Gastrocnemius medialis (tissue), 4 donors: ENCODE measurements at regions not wholly inside any gene's neighbourhood (a gene's known extent, or its start where the extent isn't known, plus 50 kb on each side); places are given as distances from the start of the nearest gene placed in this dataset.

Source experiments
- CTCF ChIP-seq, 5 experiments: fragments of 450-650 bp in 3 of 5; fragments of 200-600 bp in 2 of 5; sonication (generic) in 2 of 5; IDR thresholded peaks in 4 of 5; conservative IDR thresholded peaks in 1 of 5; 1 replicate in 4 of 5; 2 replicates in 1 of 5; pipeline ENCODE4 v1.5.1; 2016 to 2019; ENCODE audit warnings: antibody characterized with exemption in 5 of 5, mild to moderate bottlenecking in 3 of 5, moderate library complexity in 3 of 5
- POLR2A ChIP-seq, 2 donors: fragments of 450-650 bp; IDR thresholded peaks; one replicate each; pipeline ENCODE4 v1.6.1; 2017; ENCODE audit warnings: antibody characterized with exemption in 2 of 2, mild to moderate bottlenecking in 2 of 2, moderate library complexity in 2 of 2

DNA sequence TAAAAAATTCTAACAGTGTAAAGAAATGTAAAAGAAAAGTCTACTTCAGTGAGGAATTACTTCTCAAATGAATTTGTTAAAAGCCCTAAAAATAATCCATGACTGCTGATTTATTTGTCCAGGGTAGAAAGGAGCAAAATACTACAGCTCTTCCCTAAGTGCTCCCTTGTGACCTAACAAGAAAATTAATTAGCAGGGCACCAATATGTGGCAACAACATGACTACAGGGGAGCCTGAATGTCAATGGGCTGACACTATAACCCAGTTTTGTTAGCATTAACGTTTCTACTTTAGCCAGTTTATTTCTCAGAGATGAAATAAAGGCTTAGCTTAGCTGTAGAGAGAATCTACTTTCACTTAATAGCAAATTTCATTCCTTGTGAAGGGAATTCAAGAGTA, 918.9 kb upstream of the EPHA5 start:
- no peak for TF ChIP-seq CTCF (IDR thresholded peaks at IDR 0.05 in 4 of 5, conservative IDR thresholded peaks at IDR 0.05 in 1 of 5)
- no peak for TF ChIP-seq POLR2A (IDR thresholded peaks at IDR 0.05)
